ENCODE measurements at regions not wholly inside any gene's neighbourhood (a gene's known extent, or its start where the extent isn't known, plus 50 kb on each side); places are given as distances from the start of the nearest gene placed in this dataset.

DNA sequence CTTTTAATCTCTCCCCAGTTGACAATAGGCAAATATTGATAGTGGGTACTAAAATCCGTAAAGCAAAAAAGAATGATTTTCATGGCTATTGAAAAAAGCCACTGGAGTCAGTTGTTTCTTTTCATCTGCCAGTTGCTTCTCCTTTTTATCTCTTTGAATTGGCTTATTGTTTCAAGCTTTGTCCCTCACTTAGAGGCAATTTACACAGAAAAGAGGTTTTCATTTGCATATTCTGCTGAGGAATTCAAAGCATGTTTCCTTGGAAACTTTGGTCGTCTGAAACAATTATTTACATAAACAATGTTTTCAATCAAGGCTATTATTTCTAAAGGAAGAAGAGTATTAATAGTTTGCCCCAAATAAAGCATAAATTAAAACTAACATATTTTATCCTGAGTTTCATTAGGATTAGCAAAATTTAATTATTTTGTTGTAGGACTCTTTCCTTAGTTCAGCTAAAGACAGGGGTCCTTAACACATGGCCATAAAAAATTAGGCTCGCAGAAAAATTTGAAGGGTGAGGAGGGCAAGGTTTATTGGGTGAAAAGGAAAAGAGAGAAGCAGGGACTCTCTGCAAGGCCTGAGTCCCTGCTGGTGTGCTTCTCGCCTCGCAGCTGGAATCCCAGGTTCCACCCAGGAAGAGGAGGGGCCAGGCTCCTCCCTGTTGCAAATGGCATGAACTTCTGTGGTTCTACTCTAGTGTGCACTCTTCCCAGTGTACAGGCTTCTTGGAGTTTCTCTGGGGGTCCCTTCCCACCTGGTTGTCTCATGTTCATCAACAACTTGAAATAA, 138.8 kb upstream of the LAMA2 start:
- no peak for TF ChIP-seq ZFP3 (CRISPR knock-in tag; IDR thresholded peaks at IDR 0.05)
- no peak for TF ChIP-seq ARNTL (CRISPR knock-in tag; IDR thresholded peaks at IDR 0.05; ENCODE audit: borderline replicate concordance, low read depth)
- TF ChIP-seq CREB5 (CRISPR knock-in tag; IDR thresholded peaks at IDR 0.05; ENCODE audit: low read depth): no peak
- TF ChIP-seq, protein P1, sequence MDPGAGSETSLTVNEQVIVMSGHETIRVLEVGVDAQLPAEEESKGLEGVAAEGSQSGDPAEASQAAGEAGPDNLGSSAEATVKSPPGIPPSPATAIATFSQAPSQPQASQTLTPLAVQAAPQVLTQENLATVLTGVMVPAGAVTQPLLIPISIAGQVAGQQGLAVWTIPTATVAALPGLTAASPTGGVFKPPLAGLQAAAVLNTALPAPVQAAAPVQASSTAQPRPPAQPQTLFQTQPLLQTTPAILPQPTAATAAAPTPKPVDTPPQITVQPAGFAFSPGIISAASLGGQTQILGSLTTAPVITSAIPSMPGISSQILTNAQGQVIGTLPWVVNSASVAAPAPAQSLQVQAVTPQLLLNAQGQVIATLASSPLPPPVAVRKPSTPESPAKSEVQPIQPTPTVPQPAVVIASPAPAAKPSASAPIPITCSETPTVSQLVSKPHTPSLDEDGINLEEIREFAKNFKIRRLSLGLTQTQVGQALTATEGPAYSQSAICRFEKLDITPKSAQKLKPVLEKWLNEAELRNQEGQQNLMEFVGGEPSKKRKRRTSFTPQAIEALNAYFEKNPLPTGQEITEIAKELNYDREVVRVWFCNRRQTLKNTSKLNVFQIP (CRISPR knock-in tag; IDR thresholded peaks at IDR 0.05; ENCODE audit: borderline replicate concordance, low read depth): no peak
- no peak for TF ChIP-seq PPARA (CRISPR knock-in tag; IDR thresholded peaks at IDR 0.05; ENCODE audit: borderline replicate concordance)
- TF ChIP-seq, protein P2, sequence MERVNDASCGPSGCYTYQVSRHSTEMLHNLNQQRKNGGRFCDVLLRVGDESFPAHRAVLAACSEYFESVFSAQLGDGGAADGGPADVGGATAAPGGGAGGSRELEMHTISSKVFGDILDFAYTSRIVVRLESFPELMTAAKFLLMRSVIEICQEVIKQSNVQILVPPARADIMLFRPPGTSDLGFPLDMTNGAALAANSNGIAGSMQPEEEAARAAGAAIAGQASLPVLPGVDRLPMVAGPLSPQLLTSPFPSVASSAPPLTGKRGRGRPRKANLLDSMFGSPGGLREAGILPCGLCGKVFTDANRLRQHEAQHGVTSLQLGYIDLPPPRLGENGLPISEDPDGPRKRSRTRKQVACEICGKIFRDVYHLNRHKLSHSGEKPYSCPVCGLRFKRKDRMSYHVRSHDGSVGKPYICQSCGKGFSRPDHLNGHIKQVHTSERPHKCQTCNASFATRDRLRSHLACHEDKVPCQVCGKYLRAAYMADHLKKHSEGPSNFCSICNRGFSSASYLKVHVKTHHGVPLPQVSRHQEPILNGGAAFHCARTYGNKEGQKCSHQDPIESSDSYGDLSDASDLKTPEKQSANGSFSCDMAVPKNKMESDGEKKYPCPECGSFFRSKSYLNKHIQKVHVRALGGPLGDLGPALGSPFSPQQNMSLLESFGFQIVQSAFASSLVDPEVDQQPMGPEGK (CRISPR knock-in tag; IDR thresholded peaks at IDR 0.05; ENCODE audit: borderline replicate concordance): no peak
- no peak for TF ChIP-seq ZNF70 (CRISPR knock-in tag; IDR thresholded peaks at IDR 0.05)
- TF ChIP-seq TOX (CRISPR knock-in tag; IDR thresholded peaks at IDR 0.05; ENCODE audit: borderline replicate concordance): no peak
- no peak for TF ChIP-seq CSDC2 (CRISPR knock-in tag; IDR thresholded peaks at IDR 0.05)
- no peak for TF ChIP-seq ZFP30 (CRISPR knock-in tag; IDR thresholded peaks at IDR 0.05)
- TF ChIP-seq, protein P3, sequence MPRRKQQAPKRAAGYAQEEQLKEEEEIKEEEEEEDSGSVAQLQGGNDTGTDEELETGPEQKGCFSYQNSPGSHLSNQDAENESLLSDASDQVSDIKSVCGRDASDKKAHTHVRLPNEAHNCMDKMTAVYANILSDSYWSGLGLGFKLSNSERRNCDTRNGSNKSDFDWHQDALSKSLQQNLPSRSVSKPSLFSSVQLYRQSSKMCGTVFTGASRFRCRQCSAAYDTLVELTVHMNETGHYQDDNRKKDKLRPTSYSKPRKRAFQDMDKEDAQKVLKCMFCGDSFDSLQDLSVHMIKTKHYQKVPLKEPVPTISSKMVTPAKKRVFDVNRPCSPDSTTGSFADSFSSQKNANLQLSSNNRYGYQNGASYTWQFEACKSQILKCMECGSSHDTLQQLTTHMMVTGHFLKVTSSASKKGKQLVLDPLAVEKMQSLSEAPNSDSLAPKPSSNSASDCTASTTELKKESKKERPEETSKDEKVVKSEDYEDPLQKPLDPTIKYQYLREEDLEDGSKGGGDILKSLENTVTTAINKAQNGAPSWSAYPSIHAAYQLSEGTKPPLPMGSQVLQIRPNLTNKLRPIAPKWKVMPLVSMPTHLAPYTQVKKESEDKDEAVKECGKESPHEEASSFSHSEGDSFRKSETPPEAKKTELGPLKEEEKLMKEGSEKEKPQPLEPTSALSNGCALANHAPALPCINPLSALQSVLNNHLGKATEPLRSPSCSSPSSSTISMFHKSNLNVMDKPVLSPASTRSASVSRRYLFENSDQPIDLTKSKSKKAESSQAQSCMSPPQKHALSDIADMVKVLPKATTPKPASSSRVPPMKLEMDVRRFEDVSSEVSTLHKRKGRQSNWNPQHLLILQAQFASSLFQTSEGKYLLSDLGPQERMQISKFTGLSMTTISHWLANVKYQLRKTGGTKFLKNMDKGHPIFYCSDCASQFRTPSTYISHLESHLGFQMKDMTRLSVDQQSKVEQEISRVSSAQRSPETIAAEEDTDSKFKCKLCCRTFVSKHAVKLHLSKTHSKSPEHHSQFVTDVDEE (CRISPR knock-in tag; IDR thresholded peaks at IDR 0.05): no peak
- TF ChIP-seq RARB (CRISPR knock-in tag; IDR thresholded peaks at IDR 0.05): no peak
- TF ChIP-seq ISL1 (CRISPR knock-in tag; IDR thresholded peaks at IDR 0.05): no peak
- TF ChIP-seq ZNF8 (CRISPR knock-in tag; IDR thresholded peaks at IDR 0.05): no peak

All from SK-N-SH treated with all-trans-retinoic acid at 6 μM for 48 hours (cell line).